ENCODE measurements at regions not wholly inside any gene's neighbourhood (a gene's known extent, or its start where the extent isn't known, plus 50 kb on each side); places are given as distances from the start of the nearest gene placed in this dataset.

- TF ChIP-seq POLR2A (IDR thresholded peaks at IDR 0.05) (no peak), POLR2AphosphoS5 (IDR thresholded peaks at IDR 0.05) (no peak), CTCF (IDR thresholded peaks at IDR 0.05) (no peak)
- WGBS = 78% methylated on average over 7 of the region's 7 CpGs
- no peaks in the 10 kb centered on the region for H3K4me1 ChIP-seq (replicated peaks)
- H3K4me3 ChIP-seq = no peak overlapping the region
- H3K27ac ChIP-seq = no peak overlapping the region
- no peaks in the 10 kb centered on the region for H3K9me3 ChIP-seq
- no peaks in the 10 kb centered on the region for H3K27me3 ChIP-seq (replicated peaks; ENCODE audit: insufficient read depth)
- intact Hi-C loops (cut with DNase I) = no loop called here
- H3K36me3 ChIP-seq = no peaks in the 10 kb centered on the region
- DNase-seq (ENCODE audit: low spot score) = no peak
Measured at GRCh38 chr16:86411897-86412296, 98.4 kb upstream of the FOXF1 start.

GRCh38 chr16:86414991-86415740 is 95.2 kb upstream of the FOXF1 start:
- Histone ChIP-seq H3K27ac (no peak overlapping the region), H3K9me3 (no peaks in the 10 kb centered on the region), H3K27me3 (replicated peaks; ENCODE audit: insufficient read depth) (no peaks in the 10 kb centered on the region), H3K36me3 (no peaks in the 10 kb centered on the region), H3K4me3 (no peak overlapping the region), H3K4me1 (replicated peaks) (no peaks in the 10 kb centered on the region)
- no peak for TF ChIP-seq CTCF (IDR thresholded peaks at IDR 0.05)
- TF ChIP-seq POLR2AphosphoS5 (IDR thresholded peaks at IDR 0.05) = no peak
- TF ChIP-seq POLR2A (IDR thresholded peaks at IDR 0.05) = no peak
- 41% methylated on average over 9 of the region's 9 CpGs for WGBS
- intact Hi-C loops (cut with DNase I) = no loop called here
- no peak for DNase-seq (ENCODE audit: low spot score)

GRCh38 chr16:86418981-86419380 is 91.3 kb upstream of the FOXF1 start:
- no peak overlapping the region for H3K27ac ChIP-seq
- H3K36me3 ChIP-seq = no peaks in the 10 kb centered on the region
- no peak overlapping the region for H3K4me3 ChIP-seq
- intact Hi-C loops (cut with DNase I) = no loop called here
- no peaks in the 10 kb centered on the region for H3K4me1 ChIP-seq (replicated peaks)
- no peaks in the 10 kb centered on the region for H3K9me3 ChIP-seq
- no peaks in the 10 kb centered on the region for H3K27me3 ChIP-seq (replicated peaks; ENCODE audit: insufficient read depth)
- no peak for DNase-seq (ENCODE audit: low spot score)
- TF ChIP-seq CTCF (IDR thresholded peaks at IDR 0.05) = no peak
- TF ChIP-seq POLR2A (IDR thresholded peaks at IDR 0.05) = no peak
- no peak for TF ChIP-seq POLR2AphosphoS5 (IDR thresholded peaks at IDR 0.05)

- TF ChIP-seq POLR2A (IDR thresholded peaks at IDR 0.05) (no peak), POLR2AphosphoS5 (IDR thresholded peaks at IDR 0.05) (no peak), CTCF (IDR thresholded peaks at IDR 0.05) (no peak)
- Histone ChIP-seq H3K36me3 (no peaks in the 10 kb centered on the region), H3K27ac (no peak overlapping the region), H3K27me3 (replicated peaks; ENCODE audit: insufficient read depth) (no peaks in the 10 kb centered on the region), H3K9me3 (no peaks in the 10 kb centered on the region), H3K4me1 (replicated peaks) (no peaks in the 10 kb centered on the region), H3K4me3 (no peak overlapping the region)
- 95% methylated on average over 2 of the region's 2 CpGs for WGBS
- intact Hi-C loops (cut with DNase I) = no loop called here
- no peak for DNase-seq (ENCODE audit: low spot score)
Measured at GRCh38 chr16:86419518-86419917, 90.8 kb upstream of the FOXF1 start.

GRCh38 chr16:86421995-86422394 is 88.3 kb upstream of the FOXF1 start:
- Histone ChIP-seq H3K27ac (no peak overlapping the region), H3K9me3 (no peaks in the 10 kb centered on the region), H3K36me3 (no peaks in the 10 kb centered on the region), H3K4me3 (no peak overlapping the region), H3K4me1 (replicated peaks) (no peaks in the 10 kb centered on the region), H3K27me3 (replicated peaks; ENCODE audit: insufficient read depth) (no peaks in the 10 kb centered on the region)
- intact Hi-C loops (cut with DNase I) = no loop called here
- 93% methylated on average over 5 of the region's 5 CpGs for WGBS
- no peak for DNase-seq (ENCODE audit: low spot score)
- TF ChIP-seq CTCF (IDR thresholded peaks at IDR 0.05) (no peak), POLR2AphosphoS5 (IDR thresholded peaks at IDR 0.05) (no peak), POLR2A (IDR thresholded peaks at IDR 0.05) (no peak)
